ENCODE measurements at regions not wholly inside any gene's neighbourhood (a gene's known extent, or its start where the extent isn't known, plus 50 kb on each side); places are given as distances from the start of the nearest gene placed in this dataset.
A peak's percentile ranks its signal among the peaks of the same experiment; 100 is the strongest.

DNA sequence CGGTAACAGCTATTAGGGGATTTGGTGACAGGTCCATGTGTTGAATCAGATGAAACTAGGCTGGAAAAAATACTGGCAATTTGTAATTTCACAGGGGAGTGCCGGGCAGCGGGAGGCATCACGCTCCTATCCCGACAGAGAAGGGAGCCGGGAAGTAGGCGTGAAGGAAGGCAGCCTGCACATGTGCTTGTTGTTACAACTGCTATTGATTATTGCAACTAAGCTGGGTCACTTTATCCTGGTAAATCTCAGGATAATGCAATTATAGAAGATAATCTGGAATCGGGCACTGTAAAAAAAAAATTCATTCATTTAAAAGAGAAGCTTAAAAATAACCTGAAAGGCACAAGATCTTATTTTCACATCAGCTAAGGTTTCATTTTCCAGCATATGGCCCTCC lies 180.6 kb downstream of the FOXL1 start:
- TF ChIP-seq, protein P1, sequence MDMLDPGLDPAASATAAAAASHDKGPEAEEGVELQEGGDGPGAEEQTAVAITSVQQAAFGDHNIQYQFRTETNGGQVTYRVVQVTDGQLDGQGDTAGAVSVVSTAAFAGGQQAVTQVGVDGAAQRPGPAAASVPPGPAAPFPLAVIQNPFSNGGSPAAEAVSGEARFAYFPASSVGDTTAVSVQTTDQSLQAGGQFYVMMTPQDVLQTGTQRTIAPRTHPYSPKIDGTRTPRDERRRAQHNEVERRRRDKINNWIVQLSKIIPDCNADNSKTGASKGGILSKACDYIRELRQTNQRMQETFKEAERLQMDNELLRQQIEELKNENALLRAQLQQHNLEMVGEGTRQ (IDR thresholded peaks at IDR 0.05), result no peak
- TF ChIP-seq CEBPB (IDR thresholded peaks at IDR 0.05) (no peak), MYC (IDR thresholded peaks at IDR 0.05; ENCODE audit: borderline replicate concordance, low read length) (no peak), ZFP36 (IDR thresholded peaks at IDR 0.05; ENCODE audit: borderline replicate concordance, partially characterized antibody) (no peak), SMC3 (IDR thresholded peaks at IDR 0.05) (no peak), NFE2L2 (conservative IDR thresholded peaks at IDR 0.05; ENCODE audit: low read length) (no peak), EHMT2 (IDR thresholded peaks at IDR 0.05; ENCODE audit: low read depth) (no peak), HOXB13 (CRISPR knock-in tag; IDR thresholded peaks at IDR 0.05; ENCODE audit: low read depth) (no peak), JUN (IDR thresholded peaks at IDR 0.05) (no peak), NPAS2 (CRISPR knock-in tag; IDR thresholded peaks at IDR 0.05; ENCODE audit: borderline replicate concordance) (no peak), POLR2AphosphoS2 (conservative IDR thresholded peaks at IDR 0.05; ENCODE audit: low read length) (no peak)
- no peaks in the 10 kb centered on the region for H3K9me3 ChIP-seq
- ChIA-PET CTCF (interaction anchor here (1.0 to 4.2 kb wide), 6 partner anchors 10 to 304 kb away, joined by 3 to 20 read pairs (median 4); no protein-coding TSS in a partner anchor), POLR2A (no interaction called here)
- ATAC-seq (no peak), FAIRE-seq (no peak), DNase-seq (ENCODE audit: low read depth in 1 of 2, low spot score in 1 of 2) (no peak)
- H3K27ac ChIP-seq, result no peak overlapping the region
- WGBS (ENCODE audit: missing lambda C conversion rate), result 84% methylated on average over 8 of the region's 8 CpGs
- H3K4me1 ChIP-seq, result no peaks in the 10 kb centered on the region
- no peak overlapping the region for H3K4me3 ChIP-seq
- no peak overlapping the region for H3K4me2 ChIP-seq

DNA sequence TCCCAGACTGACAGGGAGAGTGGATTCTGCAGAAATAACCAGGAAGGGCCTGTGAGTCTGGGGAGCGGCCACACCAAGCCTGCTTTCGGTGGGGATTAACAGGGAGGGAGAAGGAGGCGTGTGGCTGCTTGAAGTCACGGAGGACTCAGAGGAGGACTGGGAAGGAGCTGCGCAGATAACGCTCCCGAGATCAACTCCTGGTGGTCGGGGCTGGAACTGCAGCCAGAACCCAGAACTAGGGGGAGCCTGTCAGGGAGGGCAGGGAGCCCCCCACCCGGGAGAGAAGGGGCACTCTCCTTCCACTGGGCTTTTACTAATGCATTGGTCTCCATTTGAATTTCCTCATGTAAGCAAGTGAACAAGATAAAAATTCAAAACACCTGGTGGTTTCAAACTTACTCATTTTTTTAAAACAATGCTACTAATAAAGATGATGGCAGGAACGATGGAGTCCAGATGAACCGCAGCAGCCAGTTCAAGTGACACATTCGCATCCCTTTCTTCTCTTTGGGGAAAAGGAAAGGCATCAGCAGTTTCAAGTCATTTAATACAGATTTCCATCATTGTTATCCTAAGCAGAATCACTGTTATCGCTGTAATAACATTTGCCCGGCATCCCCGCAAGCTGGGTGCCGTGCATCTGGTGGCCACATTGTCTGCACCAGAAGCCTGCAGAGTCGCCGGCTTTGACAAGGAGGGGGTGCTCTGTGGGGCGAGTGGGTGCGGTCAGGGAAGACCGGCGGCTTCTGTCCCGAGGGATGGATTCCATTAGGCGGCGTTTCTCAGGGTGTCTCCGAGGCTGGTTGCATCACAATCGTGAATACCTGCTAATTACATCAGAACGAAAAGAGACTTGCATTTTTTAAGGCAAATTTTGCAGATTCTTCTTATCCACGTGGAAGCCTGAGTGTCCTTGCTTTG lies 183.0 kb downstream of the FOXL1 start:
- no peak for TF ChIP-seq POLR2A (IDR thresholded peaks at IDR 0.05; ENCODE audit: low read length)
- no peak for TF ChIP-seq HOXB5 (CRISPR knock-in tag; IDR thresholded peaks at IDR 0.05)
- TF ChIP-seq MAZ (IDR thresholded peaks at IDR 0.05; ENCODE audit: borderline replicate concordance, low read depth, low read length), result no peak
- TF ChIP-seq, protein P2, sequence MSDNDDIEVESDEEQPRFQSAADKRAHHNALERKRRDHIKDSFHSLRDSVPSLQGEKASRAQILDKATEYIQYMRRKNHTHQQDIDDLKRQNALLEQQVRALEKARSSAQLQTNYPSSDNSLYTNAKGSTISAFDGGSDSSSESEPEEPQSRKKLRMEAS (IDR thresholded peaks at IDR 0.05), result peak; percentile 23; the same call in 1 of the 2 replicates
- TF ChIP-seq TP53 (CRISPR knock-in tag; IDR thresholded peaks at IDR 0.05), result no peak
- TF ChIP-seq RAD21 (conservative IDR thresholded peaks at IDR 0.05 in 1 of 2, IDR thresholded peaks at IDR 0.05 in 1 of 2), result peak; percentile 53 to 58
- TF ChIP-seq HOXA7 (CRISPR knock-in tag; IDR thresholded peaks at IDR 0.05), result no peak
- peak; percentile 49; the same call in 1 of the 3 replicates for TF ChIP-seq SMC3 (IDR thresholded peaks at IDR 0.05)
- TF ChIP-seq, protein P1 (IDR thresholded peaks at IDR 0.05), result no peak
- TF ChIP-seq, protein P3, sequence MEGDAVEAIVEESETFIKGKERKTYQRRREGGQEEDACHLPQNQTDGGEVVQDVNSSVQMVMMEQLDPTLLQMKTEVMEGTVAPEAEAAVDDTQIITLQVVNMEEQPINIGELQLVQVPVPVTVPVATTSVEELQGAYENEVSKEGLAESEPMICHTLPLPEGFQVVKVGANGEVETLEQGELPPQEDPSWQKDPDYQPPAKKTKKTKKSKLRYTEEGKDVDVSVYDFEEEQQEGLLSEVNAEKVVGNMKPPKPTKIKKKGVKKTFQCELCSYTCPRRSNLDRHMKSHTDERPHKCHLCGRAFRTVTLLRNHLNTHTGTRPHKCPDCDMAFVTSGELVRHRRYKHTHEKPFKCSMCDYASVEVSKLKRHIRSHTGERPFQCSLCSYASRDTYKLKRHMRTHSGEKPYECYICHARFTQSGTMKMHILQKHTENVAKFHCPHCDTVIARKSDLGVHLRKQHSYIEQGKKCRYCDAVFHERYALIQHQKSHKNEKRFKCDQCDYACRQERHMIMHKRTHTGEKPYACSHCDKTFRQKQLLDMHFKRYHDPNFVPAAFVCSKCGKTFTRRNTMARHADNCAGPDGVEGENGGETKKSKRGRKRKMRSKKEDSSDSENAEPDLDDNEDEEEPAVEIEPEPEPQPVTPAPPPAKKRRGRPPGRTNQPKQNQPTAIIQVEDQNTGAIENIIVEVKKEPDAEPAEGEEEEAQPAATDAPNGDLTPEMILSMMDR (IDR thresholded peaks at IDR 0.05), result peak; percentile 56
- TF ChIP-seq POLR2AphosphoS2 (conservative IDR thresholded peaks at IDR 0.05; ENCODE audit: low read length), result no peak
- Histone ChIP-seq H3K4me3 (peak overlapping the region; percentile 24; the same call in 1 of the 3 replicates), H3K9me3 (no peaks in the 10 kb centered on the region), H3K4me1 (no peaks in the 10 kb centered on the region), H3K27ac (peak overlapping the region; percentile 5 to 69; a peak in 3 of 6 replicates), H3K4me2 (peak overlapping the region; percentile 66)
- no peak for FAIRE-seq
- DNase-seq (ENCODE audit: low read depth in 1 of 2, low spot score in 1 of 2), result peak; percentile 62 to 69
- 35% methylated on average over 29 of the region's 29 CpGs for WGBS (ENCODE audit: missing lambda C conversion rate)
- POLR2A ChIA-PET, result interaction anchor here (1.2 kb wide), 1 partner anchor 96 kb away, joined by 4 read pairs; no protein-coding TSS in a partner anchor
- CTCF ChIA-PET, result interaction anchor here (0.5 to 4.6 kb wide), 25 partner anchors 8 to 430 kb away, joined by 3 to 23 read pairs (median 4); no protein-coding TSS in a partner anchor
- peak; percentile 90 to 96 for ATAC-seq

Measured in A549 (cell line).